ENCODE measurements at regions not wholly inside any gene's neighbourhood (a gene's known extent, or its start where the extent isn't known, plus 50 kb on each side); places are given as distances from the start of the nearest gene placed in this dataset.

DNA sequence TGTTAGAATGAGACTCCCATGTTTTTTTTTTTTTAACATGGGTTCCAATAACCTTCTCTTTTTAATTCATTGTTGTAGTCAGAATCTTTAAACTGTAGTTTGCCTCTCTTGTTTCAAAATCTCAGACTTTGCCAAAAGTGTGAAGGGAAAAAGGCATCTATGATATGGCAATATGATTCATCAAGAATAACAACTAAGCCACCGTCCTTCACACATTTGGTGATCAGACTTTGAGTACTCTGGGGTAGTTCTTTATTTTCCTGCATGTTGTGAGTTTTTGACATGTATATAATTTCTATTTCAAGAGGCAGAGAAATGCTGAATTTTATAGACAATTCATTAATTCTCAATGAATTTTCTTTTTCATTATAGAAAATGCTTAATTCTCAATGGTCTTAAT is 53.5 kb upstream of the CERS6 start:
- Mint-ChIP-seq H3K4me1 (ENCODE audit: low read depth, unreplicated experiment) (no peaks in the 10 kb centered on the region), H3K9me3 (ENCODE audit: unreplicated experiment) (no peaks in the 10 kb centered on the region), H3K4me3 (ENCODE audit: unreplicated experiment) (no peak overlapping the region), H3K36me3 (ENCODE audit: low read depth, unreplicated experiment) (no peaks in the 10 kb centered on the region), H3K27ac (ENCODE audit: unreplicated experiment) (no peak overlapping the region), H3K27me3 (ENCODE audit: low read depth, unreplicated experiment) (peaks cover 8% of the 10 kb centered on the region)
- Histone ChIP-seq H2AFZ (ENCODE audit: low read depth, low read length) (no peak overlapping the region), H3K9ac (ENCODE audit: low read length) (no peak overlapping the region), H3K4me2 (ENCODE audit: low read length) (no peak overlapping the region), H3K27ac (ENCODE audit: low read depth, low read length) (no peak overlapping the region), H3K36me3 (ENCODE audit: insufficient read depth, low read length) (no peaks in the 10 kb centered on the region), H3K79me2 (ENCODE audit: insufficient read depth, low read length) (no peaks in the 10 kb centered on the region), H3K9me3 (ENCODE audit: insufficient read depth, low read depth, low read length) (no peaks in the 10 kb centered on the region), H3K4me3 (ENCODE audit: insufficient read depth, low read depth, low read length) (no peak overlapping the region), H4K20me1 (ENCODE audit: insufficient read depth, low read length) (no peaks in the 10 kb centered on the region), H3K27me3 (ENCODE audit: insufficient read depth, low read length) (no peaks in the 10 kb centered on the region), H3K4me1 (ENCODE audit: insufficient read depth, low read length) (no peaks in the 10 kb centered on the region)
- TF ChIP-seq, protein P1, sequence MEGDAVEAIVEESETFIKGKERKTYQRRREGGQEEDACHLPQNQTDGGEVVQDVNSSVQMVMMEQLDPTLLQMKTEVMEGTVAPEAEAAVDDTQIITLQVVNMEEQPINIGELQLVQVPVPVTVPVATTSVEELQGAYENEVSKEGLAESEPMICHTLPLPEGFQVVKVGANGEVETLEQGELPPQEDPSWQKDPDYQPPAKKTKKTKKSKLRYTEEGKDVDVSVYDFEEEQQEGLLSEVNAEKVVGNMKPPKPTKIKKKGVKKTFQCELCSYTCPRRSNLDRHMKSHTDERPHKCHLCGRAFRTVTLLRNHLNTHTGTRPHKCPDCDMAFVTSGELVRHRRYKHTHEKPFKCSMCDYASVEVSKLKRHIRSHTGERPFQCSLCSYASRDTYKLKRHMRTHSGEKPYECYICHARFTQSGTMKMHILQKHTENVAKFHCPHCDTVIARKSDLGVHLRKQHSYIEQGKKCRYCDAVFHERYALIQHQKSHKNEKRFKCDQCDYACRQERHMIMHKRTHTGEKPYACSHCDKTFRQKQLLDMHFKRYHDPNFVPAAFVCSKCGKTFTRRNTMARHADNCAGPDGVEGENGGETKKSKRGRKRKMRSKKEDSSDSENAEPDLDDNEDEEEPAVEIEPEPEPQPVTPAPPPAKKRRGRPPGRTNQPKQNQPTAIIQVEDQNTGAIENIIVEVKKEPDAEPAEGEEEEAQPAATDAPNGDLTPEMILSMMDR (IDR thresholded peaks at IDR 0.05; ENCODE audit: insufficient read depth, low read depth, low read length) = no peak
- no peak for TF ChIP-seq EZH2 (IDR thresholded peaks at IDR 0.05; ENCODE audit: insufficient read depth, low read length)
- no peak for FAIRE-seq
- no peak for DNase-seq (ENCODE audit: low read depth)

DNA sequence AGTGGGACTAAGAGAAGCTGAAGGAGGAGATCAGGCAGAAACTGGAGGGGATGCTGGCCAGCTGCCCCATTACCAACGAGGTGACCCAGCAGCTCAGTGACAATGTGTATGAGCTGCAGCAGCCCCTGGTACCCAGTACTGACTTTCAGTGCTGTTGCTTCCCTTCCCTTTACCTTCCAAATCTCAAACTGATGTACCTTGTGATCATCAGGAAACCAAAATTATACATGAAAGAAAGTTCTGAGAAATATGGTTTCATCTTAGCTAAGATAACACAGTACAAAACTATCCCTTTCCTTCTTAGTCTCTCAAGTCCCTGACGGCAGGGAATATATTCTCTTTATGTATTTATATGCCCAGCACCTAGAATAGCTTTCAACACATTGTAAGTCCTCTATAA is 52.3 kb upstream of the CERS6 start:
- no peak overlapping the region for H3K27ac Mint-ChIP-seq (ENCODE audit: unreplicated experiment)
- H3K36me3 Mint-ChIP-seq (ENCODE audit: low read depth, unreplicated experiment) = no peaks in the 10 kb centered on the region
- H3K9me3 ChIP-seq (ENCODE audit: insufficient read depth, low read depth, low read length) = no peaks in the 10 kb centered on the region
- H3K4me3 Mint-ChIP-seq (ENCODE audit: unreplicated experiment) = no peak overlapping the region
- FAIRE-seq (no peak), DNase-seq (ENCODE audit: low read depth) (no peak)
- no peak overlapping the region for H3K9ac ChIP-seq (ENCODE audit: low read length)
- H3K4me1 ChIP-seq (ENCODE audit: insufficient read depth, low read length) = no peaks in the 10 kb centered on the region
- no peaks in the 10 kb centered on the region for H3K36me3 ChIP-seq (ENCODE audit: insufficient read depth, low read length)
- no peaks in the 10 kb centered on the region for H3K27me3 ChIP-seq (ENCODE audit: insufficient read depth, low read length)
- H3K27me3 Mint-ChIP-seq (ENCODE audit: low read depth, unreplicated experiment) = peaks cover 8% of the 10 kb centered on the region
- H4K20me1 ChIP-seq (ENCODE audit: insufficient read depth, low read length) = no peaks in the 10 kb centered on the region
- H3K79me2 ChIP-seq (ENCODE audit: insufficient read depth, low read length) = no peaks in the 10 kb centered on the region
- H3K27ac ChIP-seq (ENCODE audit: low read depth, low read length) = no peak overlapping the region
- H2AFZ ChIP-seq (ENCODE audit: low read depth, low read length) = no peak overlapping the region
- H3K4me3 ChIP-seq (ENCODE audit: insufficient read depth, low read depth, low read length) = no peak overlapping the region
- no peaks in the 10 kb centered on the region for H3K9me3 Mint-ChIP-seq (ENCODE audit: unreplicated experiment)
- H3K4me2 ChIP-seq (ENCODE audit: low read length) = no peak overlapping the region
- H3K4me1 Mint-ChIP-seq (ENCODE audit: low read depth, unreplicated experiment) = no peaks in the 10 kb centered on the region
- TF ChIP-seq, protein P1 (IDR thresholded peaks at IDR 0.05; ENCODE audit: insufficient read depth, low read depth, low read length) = no peak
- no peak for TF ChIP-seq EZH2 (IDR thresholded peaks at IDR 0.05; ENCODE audit: insufficient read depth, low read length)

DNA sequence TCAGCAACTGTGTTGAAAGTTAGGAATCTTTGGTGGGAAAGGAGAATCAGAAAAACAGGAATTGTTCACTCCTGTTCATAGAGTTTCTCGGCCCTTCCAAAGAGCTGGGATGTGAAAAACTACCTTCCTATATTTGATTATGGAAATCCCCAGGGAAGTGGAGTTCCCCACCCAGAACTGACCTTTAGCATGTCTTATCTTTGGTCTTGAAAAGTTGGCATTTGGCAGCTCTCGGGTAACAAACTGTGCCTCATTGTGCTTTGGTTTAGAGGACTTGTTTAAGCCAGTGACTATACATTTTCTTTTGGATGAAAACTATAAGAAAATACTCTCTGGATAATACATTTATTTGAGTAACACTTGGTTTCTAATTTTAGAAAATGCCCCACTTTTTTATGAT is 51.3 kb upstream of the CERS6 start:
- no peak for DNase-seq (ENCODE audit: low read depth)
- no peaks in the 10 kb centered on the region for H3K79me2 ChIP-seq (ENCODE audit: insufficient read depth, low read length)
- H3K27me3 Mint-ChIP-seq (ENCODE audit: low read depth, unreplicated experiment) = peaks cover 8% of the 10 kb centered on the region
- H2AFZ ChIP-seq (ENCODE audit: low read depth, low read length) = no peak overlapping the region
- no peak overlapping the region for H3K4me3 Mint-ChIP-seq (ENCODE audit: unreplicated experiment)
- no peaks in the 10 kb centered on the region for H3K4me1 ChIP-seq (ENCODE audit: insufficient read depth, low read length)
- no peak for TF ChIP-seq EZH2 (IDR thresholded peaks at IDR 0.05; ENCODE audit: insufficient read depth, low read length)
- TF ChIP-seq, protein P1 (IDR thresholded peaks at IDR 0.05; ENCODE audit: insufficient read depth, low read depth, low read length) = no peak
- no peak overlapping the region for H3K4me3 ChIP-seq (ENCODE audit: insufficient read depth, low read depth, low read length)
- FAIRE-seq = no peak
- no peak overlapping the region for H3K4me2 ChIP-seq (ENCODE audit: low read length)
- no peaks in the 10 kb centered on the region for H3K9me3 Mint-ChIP-seq (ENCODE audit: unreplicated experiment)
- H4K20me1 ChIP-seq (ENCODE audit: insufficient read depth, low read length) = no peaks in the 10 kb centered on the region
- H3K9ac ChIP-seq (ENCODE audit: low read length) = no peak overlapping the region
- H3K36me3 Mint-ChIP-seq (ENCODE audit: low read depth, unreplicated experiment) = no peaks in the 10 kb centered on the region
- H3K4me1 Mint-ChIP-seq (ENCODE audit: low read depth, unreplicated experiment) = no peaks in the 10 kb centered on the region
- H3K36me3 ChIP-seq (ENCODE audit: insufficient read depth, low read length) = no peaks in the 10 kb centered on the region
- H3K27me3 ChIP-seq (ENCODE audit: insufficient read depth, low read length) = no peaks in the 10 kb centered on the region
- H3K27ac ChIP-seq (ENCODE audit: low read depth, low read length) = no peak overlapping the region
- H3K9me3 ChIP-seq (ENCODE audit: insufficient read depth, low read depth, low read length) = no peaks in the 10 kb centered on the region
- H3K27ac Mint-ChIP-seq (ENCODE audit: unreplicated experiment) = no peak overlapping the region

All from astrocyte (in vitro differentiated cells and primary cell).